GM19023 (cell line): ENCODE measurements at regions not wholly inside any gene's neighbourhood (a gene's known extent, or its start where the extent isn't known, plus 50 kb on each side); places are given as distances from the start of the nearest gene placed in this dataset.

Experiments
- ATAC-seq: cut with Tn5 transposase; IDR thresholded peaks from one replicate; pipeline ENCODE4 v1.9.1; 2021; ENCODE audit warnings: mild to moderate bottlenecking, moderate library complexity; ENCODE audit not compliant: unreplicated experiment

GRCh38 chr2:54360055-54360792, 95.9 kb upstream of the SPTBN1 start:
- no peak for ATAC-seq

DNA sequence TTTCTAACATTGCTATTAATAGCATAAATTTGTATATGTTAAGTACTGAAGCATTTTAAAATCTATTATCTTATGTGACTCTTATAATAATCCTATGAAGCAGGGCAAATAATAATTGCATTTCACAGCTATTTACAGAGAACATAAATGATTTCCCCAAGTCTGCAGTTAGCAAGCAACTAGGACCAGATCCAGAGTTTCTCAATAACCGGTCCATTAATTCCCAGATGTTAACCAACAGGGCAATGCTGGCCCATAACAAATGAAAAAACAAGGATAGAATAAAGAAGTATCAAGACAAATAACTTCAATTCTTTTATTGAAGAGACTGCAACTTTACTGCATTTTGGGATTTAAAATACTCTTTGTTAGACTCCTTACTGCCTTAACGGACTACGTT, 91.7 kb upstream of the SPTBN1 start:
- no peak for ATAC-seq

DNA sequence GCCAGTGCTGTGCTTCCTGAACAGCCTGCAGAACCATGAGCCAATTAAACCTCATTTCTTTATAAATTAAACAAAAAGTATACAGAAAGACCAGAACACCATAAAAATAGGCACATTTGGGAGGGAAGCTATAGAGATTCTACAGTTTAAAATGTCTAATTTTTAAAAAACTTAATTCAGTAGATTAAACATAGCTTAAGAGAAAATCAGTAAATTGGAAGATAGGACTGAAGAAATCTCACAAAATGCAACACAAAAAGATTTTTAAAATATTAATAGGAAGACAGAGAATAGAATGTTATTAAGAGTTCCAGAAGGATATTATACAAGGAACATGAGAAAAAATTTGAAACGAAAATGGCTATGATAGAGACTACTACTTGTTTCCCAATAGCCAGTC, 90.5 kb upstream of the SPTBN1 start:
- ATAC-seq: no peak

DNA sequence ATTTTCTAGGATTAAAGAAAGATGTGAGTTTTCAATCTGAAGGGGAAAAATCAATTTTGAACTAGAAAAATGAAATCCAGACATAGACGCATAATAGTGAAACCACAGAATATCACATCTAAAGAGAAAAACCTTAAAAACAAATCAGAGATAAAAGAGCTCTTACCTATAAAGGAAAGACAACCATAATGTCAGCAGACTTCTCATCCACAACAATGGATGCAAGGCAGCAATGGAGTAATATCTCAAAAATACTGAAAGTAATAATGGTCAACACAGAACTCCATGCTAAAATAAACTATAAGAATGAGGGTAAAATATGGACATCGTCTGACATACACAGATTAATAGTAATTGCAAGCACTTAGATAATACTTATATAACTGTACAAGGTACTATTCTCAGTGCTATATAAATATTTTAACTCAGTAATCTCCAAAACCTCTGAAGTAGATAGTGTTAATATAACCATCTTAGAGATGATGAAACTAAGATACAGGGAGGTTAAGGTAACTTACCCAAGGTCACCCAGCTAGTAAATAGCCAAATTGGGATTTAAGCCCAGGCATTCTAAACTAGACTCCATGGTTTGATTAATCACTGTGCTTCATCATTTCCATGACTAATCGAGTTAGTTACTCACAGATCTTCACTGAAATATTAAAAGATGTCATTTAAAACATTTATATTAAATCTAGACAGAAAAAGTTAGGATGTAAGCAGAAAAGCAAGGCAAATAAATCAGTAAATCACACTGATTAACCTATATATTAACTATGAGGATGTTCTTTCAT, 89.4 kb upstream of the SPTBN1 start:
- no peak for ATAC-seq

- ATAC-seq: no peak
Measured at GRCh38 chr2:54370405-54371104, 85.6 kb upstream of the SPTBN1 start.

GRCh38 chr2:54371460-54372065, 84.6 kb upstream of the SPTBN1 start:
- ATAC-seq: no peak

DNA sequence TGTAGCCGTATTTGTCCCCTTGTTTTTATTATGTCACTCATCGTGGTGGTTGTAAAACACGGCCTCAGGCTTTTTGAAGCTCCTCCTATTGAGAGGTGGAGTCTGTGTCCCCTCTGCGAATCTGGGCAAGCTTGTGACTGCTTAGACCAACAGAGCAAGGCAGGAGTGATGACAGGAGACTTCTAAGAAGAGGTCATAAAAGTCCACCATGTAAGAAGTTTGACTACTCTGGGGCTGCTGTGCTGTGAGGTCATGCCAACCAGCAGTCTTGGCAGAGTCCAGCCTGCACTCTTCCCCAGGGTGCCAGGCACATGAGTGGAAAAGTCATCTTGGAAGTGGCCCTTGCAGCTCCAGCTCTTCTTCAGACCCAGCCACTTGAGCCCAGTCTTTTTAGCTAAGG, 83.8 kb upstream of the SPTBN1 start:
- no peak for ATAC-seq

GRCh38 chr2:54373855-54374254, 82.3 kb upstream of the SPTBN1 start:
- ATAC-seq: no peak

- no peak for ATAC-seq
Measured at GRCh38 chr2:54374591-54375364, 81.3 kb upstream of the SPTBN1 start.

DNA sequence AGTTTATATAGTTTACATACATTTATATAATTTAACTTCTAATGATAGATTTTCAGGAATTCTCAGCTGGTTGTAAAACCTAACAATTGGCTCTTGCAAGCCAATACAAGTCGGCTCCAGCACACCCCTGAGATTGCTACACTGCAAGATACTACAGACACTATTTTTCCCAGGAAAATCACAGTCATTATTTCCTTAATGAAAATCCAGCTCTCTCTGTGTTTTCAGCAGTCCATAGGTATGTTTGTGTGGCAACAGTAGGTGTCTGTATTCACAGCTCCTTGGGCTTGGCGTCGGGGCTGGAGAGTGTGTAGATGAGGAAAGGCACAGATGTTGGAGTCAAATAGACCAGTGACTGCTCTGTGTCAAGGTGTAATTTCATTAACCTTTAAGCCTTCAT, 78.7 kb upstream of the SPTBN1 start:
- no peak for ATAC-seq

DNA sequence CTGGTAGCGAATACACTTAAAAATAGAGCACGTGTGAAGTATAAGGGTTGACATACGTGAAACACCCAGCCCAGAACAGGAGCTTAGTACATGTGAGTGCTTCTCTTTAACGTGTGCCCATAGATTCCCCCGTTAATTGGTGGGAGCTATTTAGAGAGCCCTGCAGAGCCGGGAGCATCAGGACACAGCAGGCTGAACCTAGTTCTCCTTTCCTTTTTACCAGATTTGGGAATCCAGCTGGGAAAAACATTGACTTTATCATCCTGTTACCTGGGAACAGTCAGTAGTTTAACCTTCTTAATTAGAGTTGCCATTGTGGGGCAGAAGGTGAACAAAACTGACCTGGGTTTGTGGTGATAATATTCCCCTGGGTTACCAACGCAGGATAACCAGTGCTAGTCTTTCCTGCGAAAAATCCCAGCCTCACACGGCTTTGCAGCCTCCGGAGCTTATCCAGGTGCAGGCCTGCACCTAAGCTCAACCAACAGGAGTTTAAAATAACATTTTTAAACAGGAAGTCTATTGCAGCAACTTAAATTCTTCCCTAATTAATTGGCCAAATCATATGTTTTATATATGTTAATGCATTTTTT, 78.1 kb upstream of the SPTBN1 start:
- no peak for ATAC-seq

- no peak for ATAC-seq
Measured at GRCh38 chr2:54380670-54381069, 75.5 kb upstream of the SPTBN1 start.

- ATAC-seq: no peak
Measured at GRCh38 chr2:54381293-54381692, 74.8 kb upstream of the SPTBN1 start.

DNA sequence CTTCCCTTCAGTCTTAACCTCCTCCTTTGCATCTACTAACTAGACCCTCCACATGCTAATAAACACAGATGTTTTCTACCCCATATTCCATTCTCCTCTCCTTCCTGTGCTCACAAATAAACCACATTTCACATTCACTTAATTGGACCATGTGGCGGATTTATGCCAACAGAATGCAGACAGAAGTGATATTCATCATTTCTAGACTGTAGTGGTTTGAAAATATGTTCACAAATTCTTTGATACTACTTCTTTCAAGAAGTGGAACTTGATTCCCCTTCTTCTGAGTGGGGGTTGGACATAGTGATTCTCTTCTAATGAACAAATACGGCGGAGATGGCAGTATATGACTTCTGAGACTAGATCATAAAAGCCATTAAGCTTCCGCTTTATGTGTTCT, 73.5 kb upstream of the SPTBN1 start:
- ATAC-seq: no peak

- no peak for ATAC-seq
Measured at GRCh38 chr2:54384301-54385203, 71.6 kb upstream of the SPTBN1 start.

- ATAC-seq: no peak
Measured at GRCh38 chr2:54385271-54385670, 70.9 kb upstream of the SPTBN1 start.

GRCh38 chr2:54386585-54386984, 69.5 kb upstream of the SPTBN1 start:
- ATAC-seq: no peak

DNA sequence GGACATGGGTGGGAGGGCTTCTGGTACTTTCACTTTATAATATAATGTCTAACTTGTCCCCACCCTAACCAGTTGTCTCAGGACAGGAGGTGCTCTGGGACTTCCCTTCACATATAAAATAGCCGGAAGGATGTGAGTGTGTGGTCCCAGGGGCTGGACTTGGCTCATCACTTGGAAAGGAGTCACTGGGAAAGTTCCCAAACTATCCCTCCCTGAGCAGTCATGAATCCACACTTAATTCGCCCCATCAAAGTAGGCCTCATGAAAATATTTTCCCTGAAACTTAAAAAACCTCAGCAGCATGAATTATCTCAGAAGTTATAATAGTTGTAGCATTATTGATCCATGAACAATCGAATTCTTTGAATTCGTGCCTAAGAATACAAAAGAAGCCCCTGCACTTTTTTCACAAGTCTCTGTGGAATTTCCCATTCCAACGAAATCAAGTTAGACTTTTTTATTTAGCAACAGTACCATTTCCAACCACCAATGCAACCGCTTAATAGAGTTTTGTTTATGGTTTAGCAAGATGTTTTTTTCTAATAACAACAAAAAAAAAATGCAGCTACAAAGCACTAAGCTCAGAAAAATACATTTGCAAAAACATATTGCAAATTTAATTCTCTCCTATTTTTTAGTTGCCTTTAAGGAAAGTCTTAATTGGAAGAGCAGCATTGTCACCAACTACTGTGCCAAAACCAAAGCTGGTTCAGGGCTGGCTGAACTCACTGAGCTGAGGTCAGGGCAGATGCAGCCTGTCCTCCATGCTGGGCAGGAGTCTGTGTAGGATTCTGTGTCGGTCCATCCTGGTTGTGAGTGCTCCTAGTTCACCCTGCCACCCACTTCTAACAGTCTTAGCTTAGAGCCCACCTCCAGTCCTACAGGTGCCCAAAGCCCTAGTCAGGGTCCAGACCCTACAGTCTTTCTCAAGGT, 68.8 kb upstream of the SPTBN1 start:
- ATAC-seq: no peak
